Endothelial cell (in vitro differentiated cells): ENCODE measurements at regions not wholly inside any gene's neighbourhood (a gene's known extent, or its start where the extent isn't known, plus 50 kb on each side); places are given as distances from the start of the nearest gene placed in this dataset.

Experiments
- DNase-seq: peaks from one replicate; pipeline ENCODE4 v3.0.0; 2021; ENCODE audit warnings: low spot score
- H3K27ac Mint-ChIP-seq: one replicate; pipeline ENCODE4 v1.8.0; 2021; ENCODE audit warnings: mixed read lengths, inconsistent platforms; ENCODE audit not compliant: unreplicated experiment
- H3K27me3 Mint-ChIP-seq: one replicate; pipeline ENCODE4 v1.8.0; 2021; ENCODE audit warnings: mild to moderate bottlenecking, moderate library complexity, mixed read lengths, inconsistent platforms; ENCODE audit not compliant: unreplicated experiment
- H3K36me3 Mint-ChIP-seq: one replicate; pipeline ENCODE4 v1.8.0; 2021; ENCODE audit warnings: mild to moderate bottlenecking, low read depth, mixed read lengths, inconsistent platforms; ENCODE audit not compliant: unreplicated experiment
- H3K4me1 Mint-ChIP-seq: one replicate; pipeline ENCODE4 v1.8.0; 2021; ENCODE audit warnings: mild to moderate bottlenecking, mixed read lengths, inconsistent platforms; ENCODE audit not compliant: unreplicated experiment
- H3K4me3 Mint-ChIP-seq: one replicate; pipeline ENCODE4 v1.8.0; 2021; ENCODE audit warnings: mild to moderate bottlenecking, mixed read lengths, inconsistent platforms; ENCODE audit not compliant: unreplicated experiment
- H3K9me3 Mint-ChIP-seq: one replicate; pipeline ENCODE4 v1.8.0; 2021; ENCODE audit warnings: mixed read lengths, inconsistent platforms; ENCODE audit not compliant: unreplicated experiment
- CTCF ChIP-seq: fragments of 200-600 bp; sonication (generic); IDR thresholded peaks from one replicate; pipeline ENCODE4 v1.5.0; 2021; ENCODE audit warnings: antibody characterized with exemption; ENCODE audit not compliant: unreplicated experiment

DNA sequence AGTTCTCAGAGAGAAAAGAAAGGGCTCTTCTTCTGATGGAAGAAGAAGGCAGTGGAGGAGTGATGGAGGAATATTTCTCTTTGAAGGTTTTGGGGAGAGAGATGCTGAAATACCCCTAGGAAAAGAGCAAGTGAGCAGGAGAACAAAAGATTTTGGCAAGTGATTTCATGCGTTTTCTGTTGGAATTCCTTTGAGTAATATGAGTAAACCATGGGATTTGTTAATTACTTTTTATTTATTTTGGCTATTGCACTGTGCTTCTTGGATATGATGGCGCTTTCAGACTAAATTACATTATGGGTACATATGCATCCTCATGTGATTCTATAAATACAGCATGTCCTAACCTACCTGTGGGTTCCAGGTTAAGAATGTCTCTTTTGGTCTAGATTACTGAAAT, 210.1 kb upstream of the PTGFR start:
- H3K4me1 Mint-ChIP-seq: no peaks in the 10 kb centered on the region
- H3K4me3 Mint-ChIP-seq: no peak overlapping the region
- H3K9me3 Mint-ChIP-seq: no peaks in the 10 kb centered on the region
- H3K36me3 Mint-ChIP-seq: no peaks in the 10 kb centered on the region
- no peak for TF ChIP-seq CTCF
- peaks cover 1% of the 10 kb centered on the region for H3K27me3 Mint-ChIP-seq
- no peak overlapping the region for H3K27ac Mint-ChIP-seq
- DNase-seq: no peak

GRCh38 chr1:78281580-78281979, 209.2 kb upstream of the PTGFR start:
- Mint-ChIP-seq H3K4me1 (no peaks in the 10 kb centered on the region), H3K9me3 (no peaks in the 10 kb centered on the region), H3K4me3 (no peak overlapping the region), H3K36me3 (no peaks in the 10 kb centered on the region), H3K27me3 (peaks cover 1% of the 10 kb centered on the region), H3K27ac (no peak overlapping the region)
- TF ChIP-seq CTCF: no peak
- no peak for DNase-seq

- Mint-ChIP-seq H3K4me1 (no peaks in the 10 kb centered on the region), H3K4me3 (no peak overlapping the region), H3K27me3 (no peaks in the 10 kb centered on the region), H3K27ac (no peak overlapping the region), H3K9me3 (no peaks in the 10 kb centered on the region), H3K36me3 (no peaks in the 10 kb centered on the region)
- DNase-seq: no peak
- TF ChIP-seq CTCF: no peak
Observed at GRCh38 chr1:78283691-78284090, 207.1 kb upstream of the PTGFR start.

DNA sequence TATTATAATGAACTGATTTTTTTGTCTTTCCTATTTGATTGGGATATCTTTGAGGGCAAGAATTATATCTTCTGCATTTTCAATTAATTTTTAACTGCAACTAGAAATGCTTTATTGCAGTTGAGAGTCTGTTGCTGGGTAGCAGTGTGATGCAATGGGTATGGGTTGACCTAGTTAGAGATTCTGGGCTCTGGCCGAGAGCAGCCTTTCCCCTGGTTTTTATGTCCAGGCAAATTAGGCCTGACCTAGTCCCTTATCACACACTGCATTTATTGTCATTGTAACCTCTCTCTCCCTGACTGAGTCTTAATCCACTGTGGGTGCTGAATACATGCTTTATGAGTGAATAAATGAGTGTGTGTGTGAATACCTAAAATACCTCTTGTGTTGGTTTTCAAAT, 206.4 kb upstream of the PTGFR start:
- no peak overlapping the region for H3K4me3 Mint-ChIP-seq
- H3K27ac Mint-ChIP-seq: no peak overlapping the region
- no peak for DNase-seq
- no peaks in the 10 kb centered on the region for H3K9me3 Mint-ChIP-seq
- no peaks in the 10 kb centered on the region for H3K36me3 Mint-ChIP-seq
- no peaks in the 10 kb centered on the region for H3K27me3 Mint-ChIP-seq
- H3K4me1 Mint-ChIP-seq: no peaks in the 10 kb centered on the region
- TF ChIP-seq CTCF: no peak

- Mint-ChIP-seq H3K27me3 (no peaks in the 10 kb centered on the region), H3K4me1 (peaks cover 2% of the 10 kb centered on the region), H3K36me3 (no peaks in the 10 kb centered on the region), H3K4me3 (no peak overlapping the region), H3K9me3 (no peaks in the 10 kb centered on the region), H3K27ac (no peak overlapping the region)
- no peak for DNase-seq
- TF ChIP-seq CTCF: no peak
Observed at GRCh38 chr1:78286686-78287085, 204.1 kb upstream of the PTGFR start.
